Osteocyte (in vitro differentiated cells): ENCODE measurements at regions not wholly inside any gene's neighbourhood (a gene's known extent, or its start where the extent isn't known, plus 50 kb on each side); places are given as distances from the start of the nearest gene placed in this dataset.
"Not testable (repeated sequence)": the region's sequence is repeated elsewhere in the genome, so short reads cannot be mapped to it uniquely, and the experiment has no call there.

Experiments
- DNase-seq: peaks from one replicate; pipeline ENCODE4 v3.0.0; 2021; ENCODE audit warnings: mixed read lengths; ENCODE audit not compliant: unreplicated experiment; ENCODE audit errors: extremely low spot score
- H3K27ac Mint-ChIP-seq: one replicate; pipeline ENCODE4 v1.8.0; 2021; ENCODE audit warnings: mild to moderate bottlenecking, mixed read lengths; ENCODE audit not compliant: unreplicated experiment
- H3K27me3 Mint-ChIP-seq: one replicate; pipeline ENCODE4 v1.8.0; 2021; ENCODE audit warnings: mixed read lengths; ENCODE audit not compliant: unreplicated experiment
- H3K36me3 Mint-ChIP-seq: one replicate; pipeline ENCODE4 v1.8.0; 2021; ENCODE audit warnings: mixed read lengths; ENCODE audit not compliant: unreplicated experiment
- H3K4me1 Mint-ChIP-seq: one replicate; pipeline ENCODE4 v1.8.0; 2021; ENCODE audit warnings: mixed read lengths; ENCODE audit not compliant: unreplicated experiment
- H3K4me3 Mint-ChIP-seq: one replicate; pipeline ENCODE4 v1.8.0; 2021; ENCODE audit warnings: mild to moderate bottlenecking, moderate library complexity, mixed read lengths; ENCODE audit not compliant: unreplicated experiment
- H3K9me3 Mint-ChIP-seq: one replicate; pipeline ENCODE4 v1.8.0; 2021; ENCODE audit warnings: mixed read lengths; ENCODE audit not compliant: unreplicated experiment
- TF ChIP-seq, protein P1 (sequence below): fragments of 200-600 bp; sonication (generic); IDR thresholded peaks from 2 replicates; pipeline ENCODE4 v1.5.0; 2021; ENCODE audit warnings: antibody characterized with exemption, mild to moderate bottlenecking, moderate library complexity

DNA sequence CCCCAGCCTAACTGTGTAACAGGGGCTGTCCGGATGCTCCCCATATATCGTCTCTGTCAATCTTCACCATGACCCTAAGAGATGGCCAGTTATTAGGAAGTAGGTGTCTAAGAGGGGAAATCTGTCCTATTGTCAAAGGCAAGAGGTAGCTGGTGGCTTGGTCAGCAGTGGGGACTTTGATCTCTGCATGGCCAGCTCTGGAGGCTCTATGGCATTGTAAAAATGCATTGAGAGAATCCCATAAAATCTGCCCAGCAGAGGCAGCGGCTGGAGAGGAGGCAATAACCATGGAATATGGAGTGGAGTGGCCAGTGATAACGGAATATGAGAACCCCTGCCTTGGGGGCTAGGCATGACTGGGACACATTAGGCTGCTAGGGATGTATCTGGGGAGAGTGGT lies 88.8 kb downstream of the MRM1 start:
- Mint-ChIP-seq H3K27ac (no peak overlapping the region), H3K27me3 (peaks cover 35% of the 10 kb centered on the region), H3K4me1 (no peaks in the 10 kb centered on the region)

DNA sequence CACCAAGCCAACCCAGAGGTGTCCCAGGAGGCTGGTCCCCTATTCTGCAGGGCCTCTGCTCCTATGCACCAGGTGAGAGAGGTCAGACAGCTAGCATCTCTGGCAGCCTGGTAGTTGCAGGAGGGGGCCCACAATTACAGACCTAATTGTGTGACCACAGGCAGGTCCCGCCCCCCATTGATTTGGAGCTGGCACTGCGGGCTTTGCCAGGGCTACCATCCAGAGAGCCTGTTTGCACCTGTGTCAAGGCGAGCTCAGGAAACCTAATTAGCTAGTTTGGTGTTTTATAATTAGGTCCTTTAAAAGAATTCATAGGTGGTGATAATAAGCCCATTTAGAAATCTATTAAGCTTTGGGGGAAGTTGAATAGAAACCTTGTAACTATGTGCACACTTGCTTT lies 90.2 kb downstream of the MRM1 start:
- DNase-seq: no peak
- no peak overlapping the region for H3K4me3 Mint-ChIP-seq
- no peaks in the 10 kb centered on the region for H3K36me3 Mint-ChIP-seq
- TF ChIP-seq, protein P1, sequence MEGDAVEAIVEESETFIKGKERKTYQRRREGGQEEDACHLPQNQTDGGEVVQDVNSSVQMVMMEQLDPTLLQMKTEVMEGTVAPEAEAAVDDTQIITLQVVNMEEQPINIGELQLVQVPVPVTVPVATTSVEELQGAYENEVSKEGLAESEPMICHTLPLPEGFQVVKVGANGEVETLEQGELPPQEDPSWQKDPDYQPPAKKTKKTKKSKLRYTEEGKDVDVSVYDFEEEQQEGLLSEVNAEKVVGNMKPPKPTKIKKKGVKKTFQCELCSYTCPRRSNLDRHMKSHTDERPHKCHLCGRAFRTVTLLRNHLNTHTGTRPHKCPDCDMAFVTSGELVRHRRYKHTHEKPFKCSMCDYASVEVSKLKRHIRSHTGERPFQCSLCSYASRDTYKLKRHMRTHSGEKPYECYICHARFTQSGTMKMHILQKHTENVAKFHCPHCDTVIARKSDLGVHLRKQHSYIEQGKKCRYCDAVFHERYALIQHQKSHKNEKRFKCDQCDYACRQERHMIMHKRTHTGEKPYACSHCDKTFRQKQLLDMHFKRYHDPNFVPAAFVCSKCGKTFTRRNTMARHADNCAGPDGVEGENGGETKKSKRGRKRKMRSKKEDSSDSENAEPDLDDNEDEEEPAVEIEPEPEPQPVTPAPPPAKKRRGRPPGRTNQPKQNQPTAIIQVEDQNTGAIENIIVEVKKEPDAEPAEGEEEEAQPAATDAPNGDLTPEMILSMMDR: no peak
- H3K27me3 Mint-ChIP-seq: peaks cover 29% of the 10 kb centered on the region
- H3K27ac Mint-ChIP-seq: no peak overlapping the region
- H3K4me1 Mint-ChIP-seq: no peaks in the 10 kb centered on the region
- H3K9me3 Mint-ChIP-seq: no peaks in the 10 kb centered on the region

More for the DNA sequence above, 88.8 kb downstream of the MRM1 start:
- DNase-seq: no peak
- TF ChIP-seq, protein P1: no peak
- H3K4me3 Mint-ChIP-seq: no peak overlapping the region
- H3K36me3 Mint-ChIP-seq: no peaks in the 10 kb centered on the region
- no peaks in the 10 kb centered on the region for H3K9me3 Mint-ChIP-seq

DNA sequence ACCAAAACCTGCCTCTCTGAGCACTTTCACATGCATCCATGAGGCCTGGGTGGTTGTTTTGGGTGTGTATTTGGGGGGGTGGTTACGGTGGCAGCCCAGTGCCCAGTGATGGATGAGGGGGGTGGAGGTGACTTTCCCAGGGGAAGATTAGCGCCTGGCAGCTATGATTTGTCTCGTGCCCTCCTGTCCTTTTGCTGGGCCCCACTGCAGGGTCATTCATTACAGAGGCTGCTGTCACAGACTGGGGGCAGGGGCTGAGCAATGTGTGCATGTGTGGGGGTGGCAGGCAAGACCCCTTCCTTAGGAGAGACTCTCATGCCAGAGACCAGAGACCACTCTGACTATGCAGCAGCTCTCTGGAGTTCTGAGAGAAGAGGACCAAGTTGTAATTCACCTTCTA lies 93.7 kb downstream of the MRM1 start:
- Mint-ChIP-seq H3K27me3 (peaks cover 23% of the 10 kb centered on the region), H3K4me3 (no peak overlapping the region)
- TF ChIP-seq, protein P1: no peak

DNA sequence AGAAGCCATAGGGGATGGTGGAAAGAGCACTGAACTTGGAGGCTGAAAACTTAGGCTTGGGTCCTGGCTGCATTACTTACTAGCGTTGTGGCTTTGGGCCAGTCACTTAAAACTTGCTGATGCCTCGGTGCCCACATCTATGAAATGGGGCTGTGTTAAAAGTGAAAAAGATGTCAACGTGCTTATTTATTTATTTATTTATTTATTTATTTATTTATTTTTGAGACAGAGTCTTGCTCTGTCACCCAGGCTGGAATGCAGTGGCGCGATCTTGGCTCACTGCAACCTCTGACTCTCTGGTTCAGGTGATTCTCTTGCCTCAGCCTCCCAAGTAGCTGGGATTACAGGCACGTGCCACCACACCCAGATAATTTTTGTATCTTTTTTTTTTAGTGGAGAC lies 94.3 kb downstream of the MRM1 start:
- peaks cover 19% of the 10 kb centered on the region for H3K27me3 Mint-ChIP-seq
- not testable (repeated sequence) for H3K27ac Mint-ChIP-seq, H3K36me3 Mint-ChIP-seq, H3K4me3 Mint-ChIP-seq, H3K4me1 Mint-ChIP-seq, DNase-seq, H3K9me3 Mint-ChIP-seq

More for the DNA sequence above, 93.7 kb downstream of the MRM1 start:
- no peaks in the 10 kb centered on the region for H3K36me3 Mint-ChIP-seq
- DNase-seq: no peak
- H3K4me1 Mint-ChIP-seq: no peaks in the 10 kb centered on the region
- no peaks in the 10 kb centered on the region for H3K9me3 Mint-ChIP-seq
- no peak overlapping the region for H3K27ac Mint-ChIP-seq

DNA sequence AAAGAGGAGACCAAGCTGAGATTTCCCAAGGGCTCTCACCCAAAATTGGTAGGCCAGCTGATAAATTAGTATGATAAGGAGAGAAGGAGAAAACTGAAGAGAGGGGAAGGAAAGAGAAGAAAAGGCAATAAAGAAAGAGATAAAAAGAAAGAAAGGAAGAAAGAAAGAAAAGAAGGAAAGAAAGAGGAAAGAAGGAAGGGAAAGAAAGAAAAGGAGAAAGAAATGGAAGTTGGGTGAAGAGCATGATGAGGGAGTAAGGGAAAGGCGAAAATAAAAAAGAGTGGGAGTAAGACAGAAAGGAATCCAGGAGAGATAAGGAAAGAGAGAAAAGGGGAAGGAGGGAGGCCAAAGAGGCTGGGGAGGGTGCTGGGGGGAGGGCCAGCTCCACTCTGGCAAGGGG lies 95.4 kb downstream of the MRM1 start:
- H3K36me3 Mint-ChIP-seq: no peaks in the 10 kb centered on the region

More for the DNA sequence above, 95.4 kb downstream of the MRM1 start:
- Mint-ChIP-seq H3K9me3 (no peaks in the 10 kb centered on the region), H3K4me3 (no peak overlapping the region), H3K4me1 (no peaks in the 10 kb centered on the region), H3K27me3 (peaks cover 16% of the 10 kb centered on the region), H3K27ac (no peak overlapping the region)
- no peak for DNase-seq
- TF ChIP-seq, protein P1: no peak
